ENCODE measurements at regions not wholly inside any gene's neighbourhood (a gene's known extent, or its start where the extent isn't known, plus 50 kb on each side); places are given as distances from the start of the nearest gene placed in this dataset.

- Mint-ChIP-seq H3K4me3 (no peak overlapping the region), H3K4me1 (ENCODE audit: low read depth) (peaks cover 16% of the 10 kb centered on the region), H3K36me3 (ENCODE audit: low read depth) (peaks cover 16% of the 10 kb centered on the region), H3K27ac (no peak overlapping the region), H3K9me3 (peaks cover 14% of the 10 kb centered on the region), H3K27me3 (ENCODE audit: insufficient read depth) (peaks cover 8% of the 10 kb centered on the region; the same call in 1 of the 2 replicates)
- TF ChIP-seq, protein P1, sequence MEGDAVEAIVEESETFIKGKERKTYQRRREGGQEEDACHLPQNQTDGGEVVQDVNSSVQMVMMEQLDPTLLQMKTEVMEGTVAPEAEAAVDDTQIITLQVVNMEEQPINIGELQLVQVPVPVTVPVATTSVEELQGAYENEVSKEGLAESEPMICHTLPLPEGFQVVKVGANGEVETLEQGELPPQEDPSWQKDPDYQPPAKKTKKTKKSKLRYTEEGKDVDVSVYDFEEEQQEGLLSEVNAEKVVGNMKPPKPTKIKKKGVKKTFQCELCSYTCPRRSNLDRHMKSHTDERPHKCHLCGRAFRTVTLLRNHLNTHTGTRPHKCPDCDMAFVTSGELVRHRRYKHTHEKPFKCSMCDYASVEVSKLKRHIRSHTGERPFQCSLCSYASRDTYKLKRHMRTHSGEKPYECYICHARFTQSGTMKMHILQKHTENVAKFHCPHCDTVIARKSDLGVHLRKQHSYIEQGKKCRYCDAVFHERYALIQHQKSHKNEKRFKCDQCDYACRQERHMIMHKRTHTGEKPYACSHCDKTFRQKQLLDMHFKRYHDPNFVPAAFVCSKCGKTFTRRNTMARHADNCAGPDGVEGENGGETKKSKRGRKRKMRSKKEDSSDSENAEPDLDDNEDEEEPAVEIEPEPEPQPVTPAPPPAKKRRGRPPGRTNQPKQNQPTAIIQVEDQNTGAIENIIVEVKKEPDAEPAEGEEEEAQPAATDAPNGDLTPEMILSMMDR (IDR thresholded peaks at IDR 0.05), result no peak
- DNase-seq, result no peak
These were observed 166.6 kb upstream of the MCTP2 start for GRCh38 chr15:94064676-94065313.

GRCh38 chr15:94061041-94061440 lies 170.3 kb upstream of the MCTP2 start:
- TF ChIP-seq, protein P1 (IDR thresholded peaks at IDR 0.05), result no peak
- peaks cover 22% of the 10 kb centered on the region for H3K27me3 Mint-ChIP-seq (ENCODE audit: insufficient read depth)
- 0 out of 2 replicates have a peak, but pooled peaks cover 4% of the 10 kb centered on the region for H3K36me3 Mint-ChIP-seq (ENCODE audit: low read depth)
- H3K4me1 Mint-ChIP-seq (ENCODE audit: low read depth), result peaks cover 38% of the 10 kb centered on the region
- no peak for DNase-seq
- no peaks in the 10 kb centered on the region for H3K9me3 Mint-ChIP-seq
- H3K4me3 Mint-ChIP-seq, result no peak overlapping the region
- H3K27ac Mint-ChIP-seq, result no peak overlapping the region

GRCh38 chr15:94059013-94059587 lies 172.3 kb upstream of the MCTP2 start:
- Mint-ChIP-seq H3K4me1 (ENCODE audit: low read depth) (peaks cover 43% of the 10 kb centered on the region), H3K9me3 (no peaks in the 10 kb centered on the region), H3K27ac (no peak overlapping the region), H3K27me3 (ENCODE audit: insufficient read depth) (peaks cover 24% of the 10 kb centered on the region), H3K36me3 (ENCODE audit: low read depth) (0 out of 2 replicates have a peak, but pooled peaks cover 4% of the 10 kb centered on the region), H3K4me3 (no peak overlapping the region)
- DNase-seq, result no peak
- TF ChIP-seq, protein P1 (IDR thresholded peaks at IDR 0.05), result no peak

- Mint-ChIP-seq H3K9me3 (no peaks in the 10 kb centered on the region), H3K4me3 (no peak overlapping the region), H3K27me3 (ENCODE audit: insufficient read depth) (peaks cover 24% of the 10 kb centered on the region), H3K27ac (no peak overlapping the region), H3K36me3 (ENCODE audit: low read depth) (no peaks in the 10 kb centered on the region), H3K4me1 (ENCODE audit: low read depth) (peaks cover 48% of the 10 kb centered on the region)
- TF ChIP-seq, protein P1 (IDR thresholded peaks at IDR 0.05), result no peak
- DNase-seq, result no peak
These were observed 174.1 kb upstream of the MCTP2 start for GRCh38 chr15:94057305-94057704.

DNA sequence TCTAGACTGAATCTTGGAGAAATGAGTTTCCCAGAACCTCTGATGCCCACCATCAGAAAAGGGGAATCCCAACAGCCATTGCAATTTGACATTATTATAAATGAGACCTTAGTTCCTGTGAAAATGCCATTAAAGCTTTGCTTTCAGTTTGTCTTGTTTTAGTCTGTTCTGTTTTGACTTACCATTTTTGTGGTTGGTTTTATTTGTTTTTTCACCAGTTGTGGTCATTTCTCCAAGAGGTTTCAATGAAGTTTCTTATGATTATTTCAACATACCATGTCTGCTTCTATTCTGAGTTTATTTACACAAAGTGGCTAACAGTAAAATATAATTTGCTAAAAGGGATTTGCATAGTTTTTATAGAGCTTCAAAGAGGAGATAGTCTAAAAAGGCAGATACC lies 175.0 kb upstream of the MCTP2 start:
- peak; percentile 80 for DNase-seq
- Mint-ChIP-seq H3K9me3 (no peaks in the 10 kb centered on the region), H3K4me1 (ENCODE audit: low read depth) (peaks cover 45% of the 10 kb centered on the region), H3K27me3 (ENCODE audit: insufficient read depth) (peaks cover 24% of the 10 kb centered on the region), H3K4me3 (no peak overlapping the region), H3K36me3 (ENCODE audit: low read depth) (no peaks in the 10 kb centered on the region), H3K27ac (no peak overlapping the region)
- TF ChIP-seq, protein P1 (IDR thresholded peaks at IDR 0.05), result no peak
